ENCODE measurements at regions not wholly inside any gene's neighbourhood (a gene's known extent, or its start where the extent isn't known, plus 50 kb on each side); places are given as distances from the start of the nearest gene placed in this dataset.

- TF ChIP-seq POLR2A (IDR thresholded peaks at IDR 0.05) (no peak), CTCF (IDR thresholded peaks at IDR 0.05) (no peak)
These were observed 243.2 kb downstream of the HTR7 start for GRCh38 chr10:90614631-90615030.

All from body of pancreas (tissue), 4 donors.